ENCODE measurements at regions not wholly inside any gene's neighbourhood (a gene's known extent, or its start where the extent isn't known, plus 50 kb on each side); places are given as distances from the start of the nearest gene placed in this dataset.

GRCh38 chr11:25755381-25755780, 576.5 kb upstream of the ANO3 start:
- ATAC-seq (no peak), DNase-seq (ENCODE audit: low spot score) (no peak)
- 0 out of 2 replicates have a peak, but pooled peaks cover 2% of the 10 kb centered on the region for H3K27me3 Mint-ChIP-seq (ENCODE audit: low read depth)
- ChIA-PET CTCF (interaction anchor here (0.5 kb wide), 1 partner anchor 380 kb away, joined by 3 read pairs; no protein-coding TSS in a partner anchor), POLR2A (no interaction called here)
- no peak overlapping the region for H3K27ac Mint-ChIP-seq
- no peaks in the 10 kb centered on the region for H3K4me1 Mint-ChIP-seq
- no peak overlapping the region for H3K4me3 Mint-ChIP-seq
- TF ChIP-seq HMGXB4 (CRISPR knock-in tag; IDR thresholded peaks at IDR 0.05): no peak
- no peak for TF ChIP-seq PRRX2 (CRISPR knock-in tag; IDR thresholded peaks at IDR 0.05)
- no peak for TF ChIP-seq RELA (CRISPR knock-in tag; IDR thresholded peaks at IDR 0.05; ENCODE audit: borderline replicate concordance)
- TF ChIP-seq GTF2I (CRISPR knock-in tag; conservative IDR thresholded peaks at IDR 0.05): no peak
- TF ChIP-seq ZNF671 (CRISPR knock-in tag; IDR thresholded peaks at IDR 0.05): no peak
- TF ChIP-seq CTCF (IDR thresholded peaks at IDR 0.05): no peak
- TF ChIP-seq ERG (CRISPR knock-in tag; IDR thresholded peaks at IDR 0.05): no peak
- TF ChIP-seq MLX (CRISPR knock-in tag; IDR thresholded peaks at IDR 0.05): no peak
- TF ChIP-seq E2F5 (CRISPR knock-in tag; IDR thresholded peaks at IDR 0.05): no peak
- TF ChIP-seq ZBTB21 (CRISPR knock-in tag; IDR thresholded peaks at IDR 0.05; ENCODE audit: borderline replicate concordance): no peak
- TF ChIP-seq ZMAT4 (CRISPR knock-in tag; IDR thresholded peaks at IDR 0.05): no peak
- TF ChIP-seq ZNF219 (CRISPR knock-in tag; IDR thresholded peaks at IDR 0.05; ENCODE audit: borderline replicate concordance): no peak
- no peak for TF ChIP-seq ZNF512 (CRISPR knock-in tag; IDR thresholded peaks at IDR 0.05; ENCODE audit: borderline replicate concordance)
- TF ChIP-seq ATF6 (CRISPR knock-in tag; IDR thresholded peaks at IDR 0.05): no peak
- TF ChIP-seq RORB (CRISPR knock-in tag; IDR thresholded peaks at IDR 0.05): no peak
- TF ChIP-seq ZNF138 (CRISPR knock-in tag; conservative IDR thresholded peaks at IDR 0.05): no peak
- no peak for TF ChIP-seq MYBL2 (CRISPR knock-in tag; IDR thresholded peaks at IDR 0.05)
- no peak for TF ChIP-seq FOXJ3 (CRISPR knock-in tag; IDR thresholded peaks at IDR 0.05; ENCODE audit: borderline replicate concordance)
- no peak for TF ChIP-seq ATF3 (CRISPR knock-in tag; conservative IDR thresholded peaks at IDR 0.05)
- H3K9me3 Mint-ChIP-seq: peaks cover 38% of the 10 kb centered on the region
- H3K36me3 Mint-ChIP-seq: peaks cover 26% of the 10 kb centered on the region
